ENCODE measurements at regions not wholly inside any gene's neighbourhood (a gene's known extent, or its start where the extent isn't known, plus 50 kb on each side); places are given as distances from the start of the nearest gene placed in this dataset.

DNA sequence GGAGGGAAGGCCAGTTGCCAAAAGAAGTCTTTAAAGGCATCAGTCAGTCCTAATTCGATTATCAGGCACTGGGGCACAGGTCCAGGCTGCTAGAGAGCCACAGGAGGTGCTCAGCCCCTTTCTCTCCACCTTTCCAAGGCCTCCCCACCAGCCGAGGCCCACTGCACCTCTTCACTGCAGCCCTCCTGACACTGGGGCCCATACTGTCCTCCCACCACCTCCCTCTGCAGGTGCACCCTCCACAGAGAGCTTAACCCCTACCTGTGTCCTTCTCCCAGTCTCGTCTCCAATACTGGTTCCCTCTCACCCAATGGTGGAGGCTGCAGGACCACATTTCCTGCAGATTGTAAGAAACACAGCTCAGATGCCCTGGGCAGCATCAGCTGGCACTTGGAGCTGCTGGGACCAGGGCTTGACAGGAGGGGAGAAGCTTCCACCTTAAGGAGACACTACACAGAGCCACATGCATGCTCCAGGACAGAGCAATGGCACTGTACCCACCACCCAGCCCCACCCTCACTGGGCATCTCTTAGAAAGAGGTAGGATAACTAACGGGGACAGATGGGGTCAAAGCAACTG lies 81.6 kb upstream of the PRR20G start:
- no peak for DNase-seq

DNA sequence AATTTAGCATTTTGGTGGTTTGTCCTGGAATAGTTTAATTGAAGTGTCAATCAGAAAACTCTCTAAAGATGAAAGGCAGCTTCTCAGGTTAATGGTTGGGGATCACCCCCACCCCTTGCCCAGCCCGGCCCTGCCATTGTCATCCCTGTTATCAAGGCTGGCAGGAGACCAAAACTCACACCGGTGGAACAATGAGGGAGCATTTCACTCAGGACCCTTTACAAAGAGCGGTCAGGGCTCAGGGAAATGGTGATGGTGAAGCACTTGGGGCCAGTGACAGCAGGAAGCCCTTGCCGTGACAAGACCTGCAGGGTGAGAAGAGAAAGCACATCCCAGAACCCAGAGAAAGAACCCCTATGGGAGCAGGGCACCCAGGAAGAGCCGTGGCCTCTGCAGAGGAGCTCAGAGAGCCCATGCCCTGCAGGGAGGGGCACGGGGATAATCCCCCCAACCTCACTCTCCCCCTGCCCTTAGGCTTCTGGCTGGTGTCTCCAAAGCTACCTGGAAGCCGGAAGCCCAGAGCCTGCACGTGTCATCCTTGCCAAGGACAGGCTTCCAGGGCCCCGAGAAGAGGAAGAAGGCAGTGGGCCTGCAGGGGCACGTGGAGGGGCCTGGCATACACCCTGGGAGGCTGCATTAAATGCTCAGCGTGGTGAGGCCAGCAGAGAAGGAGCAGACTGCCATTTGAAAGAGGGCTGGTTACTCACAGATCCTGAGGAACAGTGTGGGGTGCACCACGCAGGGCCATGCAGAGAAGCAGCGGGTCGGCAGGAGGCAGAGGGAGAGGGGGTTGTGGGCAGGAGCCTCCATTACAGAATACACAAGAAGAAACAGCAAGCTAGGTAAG lies 80.6 kb upstream of the PRR20G start:
- DNase-seq, result no peak

DNA sequence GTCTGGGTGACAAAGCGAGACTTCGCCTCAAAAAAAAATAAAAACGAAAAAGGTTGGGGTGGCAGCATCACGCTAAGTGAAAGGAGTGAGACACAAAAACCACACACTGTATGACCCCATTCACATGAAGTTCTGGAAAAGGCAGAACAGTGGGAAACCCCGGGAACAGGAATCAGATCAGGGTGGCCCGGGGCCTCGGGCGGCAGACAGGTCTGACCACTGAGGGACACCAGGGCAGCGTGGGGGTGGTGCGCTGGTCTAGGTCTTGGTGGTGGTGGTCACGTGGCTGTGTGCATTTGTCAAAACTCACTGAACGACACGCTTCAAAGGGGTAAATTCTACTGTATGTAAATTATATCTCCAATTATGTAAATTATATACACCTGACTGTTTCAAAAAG lies 79.7 kb upstream of the PRR20G start:
- DNase-seq, result no peak

DNA sequence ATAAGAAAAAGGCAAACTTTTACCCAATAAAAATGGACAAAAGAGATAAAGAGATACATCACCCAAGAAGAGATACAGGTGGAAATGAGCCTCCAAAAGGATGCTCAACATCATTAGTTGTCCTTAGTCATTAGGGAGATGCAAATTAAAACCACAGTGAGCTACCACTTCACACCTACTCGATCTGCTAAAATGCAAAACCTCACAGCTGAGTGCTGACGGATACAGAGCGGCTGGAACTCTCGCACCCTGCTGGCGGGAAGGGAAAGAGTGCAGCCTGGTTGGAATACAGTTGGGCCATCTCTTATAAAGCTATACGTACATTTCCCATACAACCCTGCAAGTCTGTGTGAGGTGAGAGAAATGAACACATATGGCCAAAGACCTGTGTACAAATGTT lies 78.5 kb upstream of the PRR20G start:
- DNase-seq, result no peak

DNA sequence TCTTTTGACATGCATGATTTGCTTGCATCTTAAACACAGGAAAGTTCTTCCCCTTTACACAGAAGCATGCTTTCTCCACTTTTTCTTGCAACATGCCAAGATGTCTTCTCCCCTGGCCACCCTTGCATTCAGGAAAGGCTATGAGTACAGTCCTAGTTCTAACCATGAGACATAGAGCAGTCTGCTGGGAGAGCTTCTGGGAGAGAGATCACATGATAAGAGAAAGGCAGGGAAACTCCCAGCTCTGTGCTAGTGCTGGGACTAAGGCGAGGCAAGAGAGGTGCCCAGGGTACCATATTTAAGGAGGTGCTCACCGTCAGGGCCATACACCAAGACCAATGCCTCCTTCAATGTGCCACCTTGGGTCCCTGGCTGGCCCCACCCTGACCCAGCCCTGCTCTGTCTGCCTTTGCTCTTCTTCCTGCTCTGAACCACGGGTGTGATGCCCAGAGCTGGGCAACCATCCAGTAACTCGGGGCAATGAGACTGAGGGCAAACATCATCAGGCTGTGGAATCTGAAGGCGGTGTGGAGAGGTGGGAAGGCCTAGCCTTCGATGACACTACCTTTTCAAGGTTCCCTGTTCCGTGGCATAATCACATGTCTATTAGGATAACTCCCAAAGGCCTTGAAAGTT lies 77.4 kb upstream of the PRR20G start:
- DNase-seq, result no peak

DNA sequence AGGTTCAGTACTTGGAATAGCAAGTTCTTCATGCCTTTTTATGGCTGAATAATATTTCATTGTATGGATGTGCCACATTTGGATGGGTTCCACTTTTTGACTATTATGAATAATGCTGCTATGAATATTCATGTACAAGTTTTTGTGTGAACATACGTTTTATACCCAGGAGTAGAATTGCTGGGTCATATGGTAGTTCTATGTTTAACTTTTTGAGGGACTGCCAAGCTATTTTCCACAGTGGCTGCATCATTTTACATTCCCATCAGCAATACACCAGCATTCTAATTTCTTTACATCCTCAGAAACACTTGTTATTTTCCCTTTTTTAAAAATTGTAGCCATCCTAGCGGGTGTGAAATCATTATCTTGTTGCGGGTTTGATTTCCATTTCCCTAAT lies 76.0 kb upstream of the PRR20G start:
- DNase-seq, result no peak

DNA sequence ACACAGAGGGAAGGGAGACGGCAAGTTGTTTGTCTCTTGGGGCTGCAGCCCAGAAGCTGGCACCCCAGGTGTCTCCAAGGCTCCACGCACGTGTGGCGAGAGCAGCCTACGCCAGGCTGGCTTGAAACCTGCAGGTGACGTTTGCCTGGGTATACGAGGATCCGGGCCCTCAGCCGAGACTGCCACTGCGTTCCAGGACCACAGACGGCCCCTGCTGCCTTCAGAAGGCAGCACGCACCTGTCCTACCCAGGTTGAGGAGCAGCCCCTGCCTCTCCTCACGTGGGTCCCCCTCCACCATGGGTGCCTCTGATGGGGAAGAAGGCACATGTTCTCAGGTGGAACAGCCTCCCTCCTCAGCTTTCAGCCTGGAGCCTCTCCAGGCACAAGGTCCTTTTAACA lies 75.3 kb upstream of the PRR20G start:
- no peak for DNase-seq

DNA sequence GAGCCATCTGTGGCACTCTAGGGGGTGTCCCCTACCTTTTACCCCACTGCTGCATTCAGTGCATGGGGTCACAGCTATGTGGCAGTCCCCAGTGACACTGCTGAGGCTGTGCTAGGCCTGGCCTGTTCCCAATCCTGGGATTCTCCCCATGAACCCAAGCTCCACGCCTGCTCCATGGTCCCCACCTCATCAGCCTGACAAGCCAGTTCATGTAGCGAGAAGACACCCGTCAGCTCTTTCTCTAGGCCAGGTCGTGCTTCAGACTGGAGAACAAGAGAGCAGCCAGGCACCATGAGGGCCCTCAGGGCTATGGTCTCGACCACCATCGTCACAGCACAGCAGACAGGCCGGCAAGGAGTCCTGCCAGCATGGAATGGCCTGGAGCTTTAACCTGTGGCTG lies 72.8 kb upstream of the PRR20G start:
- DNase-seq, result no peak

DNA sequence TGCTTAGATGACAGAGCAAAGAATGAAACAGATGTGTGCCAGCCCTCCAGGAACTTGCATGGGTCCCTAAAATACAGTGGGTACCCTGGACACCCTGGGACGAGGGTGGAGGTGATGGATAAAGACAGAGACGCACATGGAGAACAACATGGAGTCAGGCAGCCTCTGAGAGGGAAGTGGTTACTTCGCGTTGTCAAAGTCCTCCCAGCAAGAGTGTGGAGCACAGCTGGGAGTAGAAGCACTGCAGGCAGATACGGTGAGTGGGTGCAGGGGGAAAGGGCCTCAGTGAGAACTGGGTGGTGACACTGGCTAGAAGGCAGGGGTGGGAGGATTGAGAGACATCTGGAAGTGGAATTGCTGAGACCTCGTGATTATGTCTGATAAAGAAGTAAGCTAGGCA lies 70.8 kb upstream of the PRR20G start:
- DNase-seq, result no peak

DNA sequence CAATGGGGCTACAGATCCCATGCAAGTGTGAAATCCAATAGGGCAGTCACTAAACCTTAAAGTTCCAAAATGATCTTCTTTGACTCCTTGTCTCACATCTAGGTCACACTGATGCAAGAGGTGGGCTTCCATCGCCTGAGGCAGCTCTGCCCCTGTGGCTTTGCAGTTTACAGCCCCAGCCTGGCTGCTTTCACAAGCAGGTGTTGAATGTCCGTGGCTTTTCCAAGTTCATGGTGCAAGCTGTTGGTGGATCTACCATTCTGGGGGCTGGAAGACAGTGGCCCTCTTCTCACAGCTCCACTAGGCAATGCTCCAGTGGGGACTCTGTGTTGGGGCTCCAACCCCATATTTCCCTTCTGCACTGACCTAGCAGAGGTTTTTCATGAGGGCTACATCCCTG lies 68.5 kb upstream of the PRR20G start:
- no peak for DNase-seq

DNA sequence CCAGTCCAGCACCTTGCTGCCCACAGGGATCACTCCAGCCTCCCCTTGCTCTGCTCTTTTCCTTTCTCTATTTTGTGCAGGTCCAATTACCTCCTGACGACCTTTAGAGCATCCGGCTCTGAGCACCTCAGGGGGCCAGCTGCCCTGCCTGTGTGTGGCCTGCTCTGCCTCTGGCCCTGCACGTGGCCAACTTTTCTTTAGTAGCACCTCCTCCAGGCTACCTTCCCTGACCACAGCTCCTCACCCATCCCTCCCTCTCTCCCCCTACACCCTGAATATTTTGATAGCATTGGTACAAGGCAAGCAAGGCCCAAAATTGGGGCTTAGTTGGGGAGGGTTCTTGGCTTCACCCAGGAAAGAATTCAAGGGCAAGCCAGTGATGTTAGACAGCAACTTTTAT lies 66.9 kb upstream of the PRR20G start:
- DNase-seq, result no peak

DNA sequence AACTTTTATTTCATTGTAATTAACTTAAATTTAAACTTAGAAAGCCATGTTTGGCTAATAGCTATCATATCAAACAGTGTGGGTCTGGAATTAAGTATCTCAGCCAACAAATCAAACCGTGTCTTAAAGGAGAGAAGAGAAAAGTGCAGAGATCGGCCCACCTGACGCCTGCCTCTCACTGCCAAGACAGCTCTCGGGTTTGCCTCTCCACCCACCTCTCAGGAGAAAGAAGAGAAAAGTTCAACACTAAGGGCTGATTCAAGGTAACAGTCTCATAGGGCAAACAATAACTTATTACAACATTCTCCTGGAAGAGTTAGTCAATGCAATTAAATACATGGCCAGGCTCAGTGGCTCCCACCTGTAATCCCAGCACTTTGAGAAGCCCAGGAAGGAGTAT lies 64.8 kb upstream of the PRR20G start:
- DNase-seq, result no peak

DNA sequence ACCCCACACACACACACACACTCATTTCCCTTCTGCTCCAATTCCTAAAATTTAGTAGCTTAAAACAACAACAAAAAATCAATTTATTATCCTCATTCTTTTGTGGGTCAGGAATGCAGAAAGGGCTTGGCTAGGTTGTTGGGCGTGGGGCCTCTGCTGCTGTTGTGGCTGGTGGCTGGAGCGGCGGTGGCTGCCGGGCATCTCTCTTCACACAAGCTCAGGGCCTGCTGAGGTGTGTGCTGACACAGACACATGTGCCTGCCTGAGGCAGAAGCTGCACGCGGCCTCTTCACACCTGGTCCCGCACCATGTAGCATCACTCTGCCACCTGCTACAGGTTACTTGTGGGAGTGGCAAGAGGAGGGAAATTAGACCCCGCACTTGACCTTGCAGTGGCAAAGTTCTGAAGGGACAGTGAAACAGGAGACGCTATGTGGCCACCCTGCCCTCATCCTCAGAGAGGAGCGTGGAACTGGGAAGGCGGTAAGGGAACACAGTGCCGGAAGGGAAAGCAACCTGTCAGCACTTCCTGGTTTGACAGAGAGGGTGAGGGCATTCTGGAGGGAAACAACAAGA lies 64.0 kb upstream of the PRR20G start:
- no peak for DNase-seq

DNA sequence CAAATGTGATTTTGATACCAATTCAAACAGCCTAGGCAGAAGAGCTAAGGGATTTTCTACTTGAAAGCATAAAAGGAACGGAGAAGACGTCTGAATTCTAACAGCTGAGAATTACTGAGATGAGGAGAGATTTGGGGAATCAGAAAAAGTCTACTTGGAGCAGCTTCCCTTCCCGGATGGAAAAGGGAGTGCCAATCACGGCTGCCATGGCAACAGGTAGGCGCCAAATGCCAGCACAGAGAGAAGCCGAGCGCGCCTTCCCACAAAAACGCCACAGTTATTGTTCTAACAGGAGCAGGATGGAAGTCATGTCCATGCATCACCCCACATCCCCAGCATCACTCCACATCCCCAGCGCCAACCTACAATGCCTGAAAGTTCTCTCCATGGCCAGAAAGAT lies 63.5 kb upstream of the PRR20G start:
- no peak for DNase-seq

DNA sequence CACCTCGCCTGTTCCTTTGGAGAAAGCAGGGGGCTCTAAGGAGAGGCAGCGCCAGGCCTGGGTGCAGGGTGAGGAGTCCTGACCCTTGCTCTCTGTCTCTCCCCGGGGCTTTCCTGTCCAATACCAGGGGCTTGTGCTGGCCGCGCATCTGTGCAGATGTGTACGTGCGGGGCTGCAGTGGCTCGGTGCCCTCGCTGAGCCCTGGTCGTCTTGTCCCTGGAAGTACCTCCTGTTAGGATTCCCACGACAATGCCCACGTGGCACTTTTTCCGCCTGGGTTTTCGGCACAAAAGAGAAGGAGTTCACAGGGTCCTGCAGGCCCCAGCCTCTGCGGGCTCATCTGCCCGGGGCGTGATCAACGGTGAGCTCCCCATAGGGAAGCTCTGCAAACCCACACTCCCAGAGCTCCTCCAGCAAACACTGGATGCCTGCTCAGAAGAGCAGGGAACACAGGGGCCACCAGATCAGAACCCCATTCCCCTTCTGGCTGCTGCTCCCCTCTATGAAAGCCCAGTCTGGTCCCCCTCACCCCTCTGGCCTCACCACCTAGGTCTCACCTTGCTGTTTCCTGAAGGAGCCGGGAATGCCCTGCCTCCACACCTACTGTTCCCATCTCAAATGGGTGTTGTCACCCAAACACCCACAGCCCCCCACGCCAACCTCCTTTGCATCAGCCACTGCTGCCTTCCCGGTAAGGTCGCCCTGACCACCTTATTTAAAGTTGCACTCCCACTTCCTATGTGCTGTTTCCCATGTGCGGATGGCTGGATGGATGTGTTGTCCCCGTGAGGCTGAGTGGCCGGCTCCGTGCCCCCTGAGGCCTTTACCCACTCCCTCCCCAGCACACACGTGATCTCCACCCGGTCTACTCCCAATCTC lies 62.6 kb upstream of the PRR20G start:
- DNase-seq, result no peak

DNA sequence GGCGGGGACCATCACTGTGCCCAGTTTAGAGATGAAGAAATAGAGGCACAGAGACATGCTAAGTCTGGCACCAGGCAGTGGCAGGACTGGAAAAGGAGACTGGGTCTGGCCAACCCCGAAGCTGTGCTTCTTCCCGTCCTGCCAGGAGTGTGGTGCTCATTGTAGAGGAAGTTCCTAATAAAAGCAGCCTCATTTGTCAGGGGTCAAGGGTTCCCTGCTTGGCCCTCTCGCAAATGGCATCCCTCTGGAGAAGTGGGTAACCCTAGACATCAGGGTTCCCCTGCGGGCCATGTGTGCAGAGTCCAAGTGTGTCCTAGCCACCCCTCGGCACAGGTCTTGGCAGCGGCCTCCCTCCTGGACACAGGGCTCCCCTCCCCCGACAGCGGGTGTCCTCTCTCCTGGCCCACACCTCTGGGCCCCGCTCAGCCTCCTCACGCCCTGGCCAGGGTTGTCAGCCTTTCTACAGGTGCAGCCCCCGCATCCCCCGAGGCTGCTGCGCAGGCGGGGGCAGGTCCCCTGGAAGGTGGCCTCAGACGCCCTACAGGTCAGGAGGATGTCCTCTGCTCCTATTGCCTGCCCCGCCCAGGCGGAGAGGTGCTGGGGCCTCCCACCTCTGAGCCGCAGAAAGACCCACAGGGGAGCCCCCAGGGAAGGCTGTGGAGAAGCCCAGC lies 61.8 kb upstream of the PRR20G start:
- DNase-seq, result no peak

DNA sequence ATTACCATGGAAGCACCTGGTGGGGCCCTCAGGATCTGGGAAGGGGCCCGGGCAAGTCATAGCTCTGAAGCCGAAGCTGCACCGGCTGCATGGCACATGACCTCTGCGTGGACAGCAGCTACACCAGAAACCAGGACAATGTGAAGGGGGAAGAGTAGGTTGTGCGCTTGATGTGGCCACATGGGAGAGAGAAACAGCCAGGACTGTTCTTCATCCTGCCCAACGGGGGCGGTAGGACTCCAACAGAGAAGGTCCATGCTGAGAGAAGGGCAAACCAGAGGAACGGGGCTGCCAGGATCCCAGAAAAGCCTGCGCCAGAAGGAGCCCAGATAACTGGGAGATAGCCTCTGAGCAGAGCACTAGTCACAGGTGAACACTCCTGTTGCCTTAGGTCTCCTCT lies 54.9 kb upstream of the PRR20G start:
- DNase-seq, result no peak

DNA sequence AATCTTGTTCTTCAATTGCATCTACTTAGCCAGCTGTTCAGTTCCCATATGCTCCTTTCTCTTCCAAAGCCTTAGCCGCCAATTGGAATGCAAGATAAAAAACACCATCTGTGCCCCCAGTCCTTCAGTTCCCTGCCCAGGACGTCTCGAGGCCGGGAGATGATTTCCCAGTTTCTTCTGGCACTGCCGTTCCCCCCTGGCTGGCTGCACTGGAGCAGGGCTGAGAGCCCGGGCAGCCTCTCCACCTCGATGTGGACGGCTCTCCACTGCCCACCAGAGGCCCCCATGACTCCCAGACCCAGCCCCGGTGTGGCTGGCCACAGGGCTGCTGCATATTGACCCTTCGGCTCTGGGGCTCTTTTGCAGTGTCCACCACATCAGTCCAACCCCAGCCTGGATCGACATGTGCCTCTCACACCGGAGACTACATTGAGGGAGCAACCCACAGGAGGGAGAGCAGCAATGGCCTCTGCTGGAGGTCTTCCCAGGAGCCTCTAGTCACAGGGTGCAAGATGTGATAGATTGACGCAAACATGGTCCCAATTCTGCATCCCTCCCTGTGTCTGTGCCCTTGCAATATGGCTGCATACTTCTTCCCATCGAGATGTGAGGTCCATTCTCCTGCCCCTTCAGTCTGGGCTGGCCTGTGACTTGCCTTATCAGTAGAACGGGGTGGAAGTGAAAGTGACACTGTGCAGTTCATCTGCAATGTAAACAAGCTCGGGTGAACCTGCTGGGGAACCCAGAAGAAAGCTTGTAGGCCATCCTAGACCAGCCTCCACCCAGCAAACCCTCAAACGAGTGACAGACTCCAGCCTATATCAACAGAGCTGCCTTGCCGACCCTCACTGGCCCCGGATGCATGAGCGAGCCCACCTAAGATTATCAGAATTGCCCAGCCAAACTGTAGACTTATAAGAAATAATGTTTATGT lies 52.3 kb upstream of the PRR20G start:
- no peak for DNase-seq

DNA sequence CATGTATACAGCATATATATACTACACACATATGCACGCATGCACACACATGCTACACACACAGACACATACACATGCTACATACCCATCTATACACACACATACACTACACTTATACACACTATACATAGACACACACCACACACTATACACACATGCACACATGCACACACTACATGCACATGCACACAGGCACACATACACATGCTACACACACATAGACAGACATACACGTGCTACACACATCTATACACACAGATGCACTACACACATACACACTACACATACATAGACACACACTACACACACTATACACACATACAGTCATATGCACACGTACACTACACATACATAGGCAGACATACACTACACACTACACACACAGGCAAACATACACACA lies 51.2 kb upstream of the PRR20G start:
- DNase-seq, result no peak

DNA sequence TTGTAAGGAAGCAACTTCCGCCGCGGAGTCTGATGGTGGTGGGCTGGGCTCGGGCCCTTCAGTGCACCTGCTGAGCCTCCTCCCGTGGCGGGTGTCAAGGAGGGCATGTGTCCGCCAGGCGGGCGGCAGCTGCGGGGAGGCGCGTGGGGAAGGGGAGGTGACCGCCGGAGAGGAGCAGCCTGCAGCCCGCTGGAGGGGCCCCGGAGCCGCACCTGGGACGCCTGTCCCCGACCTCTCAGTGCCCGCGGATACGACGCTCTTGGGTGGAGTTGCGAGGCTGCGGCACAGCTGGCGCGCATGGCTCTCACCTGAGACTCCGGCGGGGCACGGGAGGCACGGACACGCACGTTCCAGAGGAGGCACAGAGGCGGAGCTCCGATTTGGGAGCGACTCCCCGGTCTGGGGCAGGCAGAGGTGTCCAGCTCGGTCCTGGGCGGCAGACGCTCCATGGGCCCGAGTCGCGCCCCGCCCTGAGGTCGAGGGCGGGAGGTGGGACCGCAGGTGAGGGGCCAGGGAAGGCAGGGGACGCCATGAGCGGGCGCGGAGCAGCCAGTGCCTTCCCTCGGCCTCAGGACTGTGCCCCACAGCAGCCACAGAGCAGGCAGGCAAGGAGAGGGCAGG lies 50.2 kb upstream of the PRR20G start:
- no peak for DNase-seq

Measured in stimulated activated CD4-positive, alpha-beta T cell treated with anti-CD3 and anti-CD28 coated beads, Interleukin-4, amount 100 ng/mL, for 1 hour (primary cell).